ENCODE measurements at regions not wholly inside any gene's neighbourhood (a gene's known extent, or its start where the extent isn't known, plus 50 kb on each side); places are given as distances from the start of the nearest gene placed in this dataset.

DNA sequence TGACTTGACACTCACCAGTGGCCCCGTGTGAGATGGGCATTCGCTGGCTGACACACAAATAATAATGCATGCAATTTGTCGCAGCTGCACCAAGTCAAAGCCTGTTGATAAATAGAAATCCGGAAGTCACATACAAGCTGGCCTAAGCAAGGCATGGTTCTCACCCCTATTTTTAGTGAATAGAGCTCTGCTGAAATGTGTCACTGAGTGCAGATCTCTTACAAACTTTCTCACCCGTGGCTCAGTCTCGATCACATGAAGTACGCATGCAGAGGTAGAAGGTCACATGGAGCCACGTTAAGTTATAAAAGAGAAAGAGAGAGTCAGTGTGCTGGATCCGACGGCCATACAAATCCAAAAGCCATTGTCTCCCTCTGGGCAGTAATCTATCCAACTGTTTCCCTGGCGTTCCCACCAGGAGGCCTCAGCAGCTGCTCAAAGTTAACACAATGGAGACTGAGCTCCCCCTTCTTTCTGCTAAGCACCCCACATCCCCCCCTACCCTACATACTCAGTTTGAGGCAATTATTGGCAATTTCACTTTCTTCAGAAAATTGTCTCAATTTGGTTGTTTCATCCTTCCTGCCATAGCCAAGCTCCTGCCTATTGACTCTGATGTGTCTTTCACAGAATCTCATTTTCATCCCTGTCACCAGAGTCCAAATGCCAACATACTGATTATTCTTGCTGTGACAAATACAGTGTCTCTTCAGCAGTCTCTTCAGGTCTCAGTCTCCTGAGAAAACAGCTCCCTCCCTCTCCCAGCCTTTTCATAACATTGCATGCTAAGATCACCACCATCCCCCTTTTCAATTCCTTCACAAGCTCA lies 473.3 kb upstream of the NRP1 start (continued):
- TF ChIP-seq CHD7 (IDR thresholded peaks at IDR 0.05; ENCODE audit: insufficient replicate concordance, low read length) (no peak), BCL11A (IDR thresholded peaks at IDR 0.05; ENCODE audit: low read depth in 2 of 2, low read length in 2 of 2) (no peak), EZH2 (IDR thresholded peaks at IDR 0.05; ENCODE audit: low read depth, low read length, severe bottlenecking) (no peak)

All from H1 (cell line).